Muscle of arm (tissue), 1 donor: ENCODE measurements at regions not wholly inside any gene's neighbourhood (a gene's known extent, or its start where the extent isn't known, plus 50 kb on each side); places are given as distances from the start of the nearest gene placed in this dataset.
"Not testable (repeated sequence)": the region's sequence is repeated elsewhere in the genome, so short reads cannot be mapped to it uniquely, and the experiment has no call there.

Experiments used
- DNase-seq: peaks from one replicate; pipeline ENCODE4 v3.0.0-alpha.2; 2013

DNA sequence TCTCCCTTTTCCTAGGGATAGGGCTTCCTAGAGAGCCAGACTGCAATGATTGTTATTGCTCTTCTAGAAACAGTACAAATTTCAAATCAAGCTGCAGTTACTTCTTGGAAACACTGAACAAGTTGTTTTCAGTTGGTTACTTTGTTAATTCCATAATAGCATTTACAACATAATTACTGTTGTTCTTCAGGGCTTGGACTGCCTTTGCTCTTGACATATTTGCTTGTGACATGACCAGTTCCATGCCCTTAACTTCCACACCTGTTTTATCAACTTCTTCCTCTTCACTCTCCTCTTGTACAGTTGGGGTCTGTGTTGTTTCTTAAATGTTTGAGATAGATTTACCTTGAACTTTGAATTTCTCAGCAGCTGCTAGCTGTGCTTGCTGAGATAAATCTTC is 104.4 kb downstream of the SEC23IP start:
- DNase-seq = no peak

DNA sequence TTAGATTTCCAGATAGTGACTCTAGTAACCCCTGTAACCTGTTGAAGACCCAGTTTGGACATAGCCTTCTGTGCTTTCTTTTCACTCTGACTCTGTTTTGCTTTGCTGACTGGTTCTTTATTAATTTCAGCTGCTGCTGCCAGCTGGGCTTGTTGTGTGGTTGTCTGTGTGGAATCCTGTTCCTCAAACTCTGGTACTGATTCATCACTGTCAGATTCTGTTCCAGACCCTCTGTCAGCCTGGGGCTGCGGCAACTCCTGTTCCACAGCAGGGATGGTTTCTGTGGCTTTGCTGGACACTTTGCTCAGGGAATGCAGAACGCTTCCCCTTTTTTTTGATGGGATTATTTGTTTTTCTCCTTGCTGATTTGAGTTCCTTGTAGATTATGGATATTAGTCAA is 104.9 kb downstream of the SEC23IP start:
- no peak for DNase-seq

DNA sequence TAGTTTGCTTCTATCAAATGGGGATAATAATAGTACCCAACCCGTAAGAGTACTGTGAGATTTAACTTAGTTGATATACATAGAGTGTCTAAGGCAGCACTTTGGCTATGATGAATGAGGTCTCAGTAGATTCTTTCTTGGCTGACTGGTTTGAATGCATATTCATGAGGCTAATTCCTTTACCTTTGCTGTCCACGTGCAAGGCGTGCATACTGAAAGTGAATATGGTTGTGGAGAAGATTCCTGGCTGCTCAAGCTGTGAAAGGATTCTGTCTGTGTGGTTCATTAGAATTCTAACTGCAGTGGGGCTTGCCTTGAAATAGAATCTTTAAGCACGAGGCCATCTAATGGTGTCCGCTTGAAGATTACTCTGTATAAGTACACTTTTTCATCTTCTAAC is 110.3 kb downstream of the SEC23IP start:
- DNase-seq = no peak

DNA sequence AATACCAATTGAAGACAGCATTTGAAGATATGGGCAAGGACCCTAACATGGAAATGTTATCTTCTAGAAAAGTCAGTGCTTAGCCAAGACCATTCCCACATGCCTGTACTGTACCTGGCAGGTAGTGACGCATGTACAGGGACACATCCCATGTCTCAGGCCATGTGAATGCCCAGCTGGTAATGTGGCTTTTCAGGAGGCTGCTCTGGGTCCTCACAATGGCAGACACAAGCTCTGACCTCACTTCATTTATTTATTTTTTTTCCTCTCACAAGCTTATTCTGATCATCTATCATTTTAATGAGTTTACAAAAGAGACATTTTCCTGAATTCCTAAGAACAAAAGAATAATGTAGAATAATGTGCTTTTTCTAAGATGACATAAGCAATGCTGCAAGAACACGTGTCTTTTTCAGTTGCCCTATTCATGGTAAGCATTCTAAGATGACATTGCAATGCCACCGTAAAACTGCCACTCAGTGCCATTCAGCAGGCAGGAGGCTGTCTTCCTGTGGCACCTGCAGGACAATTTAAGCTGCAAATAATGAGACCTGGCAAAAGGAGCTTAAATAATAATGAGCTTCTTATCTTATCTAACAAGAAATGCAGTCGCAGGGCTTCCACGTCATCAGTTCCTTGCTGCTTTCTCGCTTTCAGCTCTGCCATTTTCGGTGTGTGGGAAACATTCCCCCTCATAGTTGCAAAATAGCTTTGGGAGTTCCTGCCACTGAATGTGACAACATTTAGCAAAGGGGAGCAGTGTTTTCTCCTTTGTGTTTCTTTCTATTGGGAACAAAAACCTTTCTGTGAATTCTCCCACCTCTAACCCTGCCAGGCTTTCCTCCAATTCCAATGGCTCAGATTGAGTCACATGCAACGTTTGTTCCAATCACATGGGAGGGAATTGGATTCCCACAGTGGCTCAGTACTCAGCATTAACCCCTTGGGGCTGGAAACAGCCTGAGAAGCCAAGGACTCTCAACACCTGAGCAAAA is 113.0 kb downstream of the SEC23IP start:
- no peak for DNase-seq

DNA sequence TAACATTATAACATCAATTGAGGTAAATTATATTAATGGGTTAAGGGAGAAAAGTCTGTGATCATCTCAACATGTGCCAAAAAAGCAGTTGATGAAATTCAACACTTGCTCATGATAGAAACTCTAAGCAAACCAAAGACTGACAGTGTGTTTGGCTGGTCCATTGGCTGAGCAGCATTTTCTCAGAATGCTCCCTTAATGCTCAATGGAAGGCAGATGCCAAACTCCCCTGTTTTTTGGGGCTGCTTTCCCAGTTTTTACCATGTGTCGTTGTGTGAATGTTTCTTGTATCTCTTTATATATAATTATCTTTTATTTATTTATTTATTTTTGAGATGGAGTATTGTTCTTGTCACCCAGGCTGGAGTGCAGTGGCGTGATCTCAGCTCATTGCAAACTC is 114.7 kb downstream of the SEC23IP start:
- DNase-seq = no peak

DNA sequence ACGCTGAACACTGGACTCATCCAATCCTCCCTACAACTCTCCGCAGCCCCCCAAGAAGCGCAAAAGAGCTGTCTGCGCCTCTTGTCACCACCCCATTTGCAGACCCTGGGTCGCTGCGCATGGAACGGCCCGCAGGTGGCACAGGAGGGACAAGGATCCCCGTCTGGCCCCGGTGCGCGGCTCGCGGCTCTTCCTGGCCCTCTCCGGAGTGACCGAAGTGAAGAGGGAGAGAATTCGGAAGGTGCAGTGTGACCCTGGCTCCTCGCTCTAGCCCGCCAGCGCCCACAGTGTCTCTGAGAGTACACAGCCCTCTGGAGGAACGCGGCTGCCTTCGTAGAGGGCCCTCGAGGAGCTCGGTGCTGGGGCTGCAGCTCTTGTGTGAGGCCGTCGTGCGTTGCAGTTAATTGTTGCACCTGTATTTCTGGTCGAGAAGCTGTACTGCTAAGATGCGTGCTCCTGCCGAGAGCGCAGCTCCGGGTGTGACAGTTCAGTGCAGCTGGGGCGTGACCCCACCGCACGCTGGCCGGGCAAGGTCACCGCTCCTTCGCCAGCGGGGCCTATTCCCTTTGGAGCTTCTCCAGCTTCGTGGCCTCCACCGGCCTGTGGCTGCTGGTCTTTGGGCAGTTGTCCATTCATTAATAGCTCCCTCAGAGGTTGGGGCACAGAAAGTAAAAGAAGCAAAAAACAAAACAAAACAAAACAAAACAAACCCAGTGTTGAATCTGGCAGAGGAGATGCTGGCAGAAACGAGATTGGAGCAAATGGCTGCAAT is 119.0 kb downstream of the SEC23IP start:
- DNase-seq = no peak

DNA sequence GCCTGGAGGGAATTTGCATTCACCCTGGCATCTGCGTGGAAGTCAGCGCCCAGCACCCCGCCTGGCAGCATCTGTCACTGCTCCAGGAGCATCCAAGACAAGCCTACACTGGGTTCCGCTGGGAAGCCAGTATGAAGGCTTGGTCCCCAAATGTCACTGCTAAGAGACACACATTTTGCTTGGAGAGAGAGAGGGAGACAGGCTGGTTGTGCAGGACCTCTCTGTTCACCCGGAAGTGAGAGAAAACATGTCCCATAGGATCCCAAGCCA is 119.5 kb downstream of the SEC23IP start:
- no peak for DNase-seq

DNA sequence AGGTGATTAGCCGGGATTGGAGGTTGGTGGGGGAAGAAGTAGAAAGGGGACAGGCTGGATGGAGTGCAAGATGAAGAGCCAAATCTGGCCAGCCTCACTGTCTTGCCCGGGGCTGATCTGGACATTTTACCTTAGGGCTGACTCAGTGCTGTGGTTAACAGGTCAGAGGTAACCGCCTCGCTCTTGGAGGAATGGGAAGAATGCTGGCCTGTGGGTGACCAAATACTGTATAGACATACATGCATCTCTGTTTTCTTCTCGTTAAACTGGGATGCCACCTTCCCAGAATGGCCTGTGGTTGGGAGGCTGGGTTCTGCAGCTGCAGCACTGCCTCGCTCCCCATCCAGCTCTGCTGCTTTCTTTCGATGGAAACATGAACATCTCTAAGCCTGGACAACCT is 120.0 kb downstream of the SEC23IP start:
- no peak for DNase-seq

DNA sequence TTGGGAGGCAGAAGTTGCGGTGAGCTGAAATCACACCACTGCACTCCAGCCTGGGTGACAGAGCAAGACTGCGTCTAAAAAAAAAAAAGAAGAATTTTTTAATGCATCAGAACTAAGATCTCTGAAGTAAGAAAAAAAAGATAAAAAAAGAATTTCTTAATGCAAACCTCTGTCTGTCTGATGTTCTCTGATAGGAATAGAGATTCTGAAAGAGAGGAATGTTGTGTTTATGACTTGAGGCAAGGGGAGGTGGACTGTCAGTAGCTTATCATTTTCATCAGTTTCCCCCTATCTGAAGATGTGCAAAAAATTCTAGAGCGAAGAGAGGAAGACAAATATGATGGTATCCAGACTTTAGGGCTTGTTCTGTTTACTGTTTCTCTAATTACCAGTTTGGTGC is 121.5 kb downstream of the SEC23IP start:
- no peak for DNase-seq

DNA sequence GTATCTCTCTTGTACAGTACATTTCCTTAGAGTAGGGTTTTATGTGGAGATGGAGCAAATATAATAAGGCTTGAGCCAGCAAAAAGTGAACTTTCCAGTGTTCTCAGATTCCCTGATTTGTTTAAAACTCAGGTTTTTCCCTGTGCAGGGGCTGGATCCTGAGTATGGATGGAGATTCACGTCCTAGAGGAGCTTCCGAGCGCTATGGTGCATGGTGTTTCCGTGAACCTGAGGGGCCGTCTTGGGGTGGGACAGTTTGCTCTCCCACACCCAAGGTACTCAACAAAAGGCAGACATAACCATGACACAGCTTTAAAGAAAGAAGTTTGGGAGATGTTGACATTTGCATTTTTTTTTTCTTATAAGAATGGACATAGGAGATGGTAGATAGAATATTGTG is 122.5 kb downstream of the SEC23IP start:
- DNase-seq = no peak

DNA sequence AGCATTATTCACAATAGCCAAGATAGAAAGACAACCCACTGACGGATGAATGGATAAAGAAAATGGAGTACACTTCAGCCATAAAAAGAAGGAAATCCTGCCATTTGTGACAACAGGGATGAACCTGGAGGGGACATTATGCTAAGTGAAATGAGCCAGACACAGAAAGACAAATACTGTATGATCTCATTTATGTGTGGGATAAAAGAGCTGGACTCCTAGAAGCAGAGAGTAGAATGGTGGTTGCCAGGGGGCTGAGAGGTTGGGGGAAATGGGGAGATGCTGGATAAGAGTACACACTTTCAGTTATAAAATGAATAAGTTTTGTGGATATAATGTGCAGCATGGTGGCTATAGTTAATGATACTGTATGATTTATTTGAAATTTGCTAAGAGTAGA is 124.4 kb downstream of the SEC23IP start:
- DNase-seq = no peak

DNA sequence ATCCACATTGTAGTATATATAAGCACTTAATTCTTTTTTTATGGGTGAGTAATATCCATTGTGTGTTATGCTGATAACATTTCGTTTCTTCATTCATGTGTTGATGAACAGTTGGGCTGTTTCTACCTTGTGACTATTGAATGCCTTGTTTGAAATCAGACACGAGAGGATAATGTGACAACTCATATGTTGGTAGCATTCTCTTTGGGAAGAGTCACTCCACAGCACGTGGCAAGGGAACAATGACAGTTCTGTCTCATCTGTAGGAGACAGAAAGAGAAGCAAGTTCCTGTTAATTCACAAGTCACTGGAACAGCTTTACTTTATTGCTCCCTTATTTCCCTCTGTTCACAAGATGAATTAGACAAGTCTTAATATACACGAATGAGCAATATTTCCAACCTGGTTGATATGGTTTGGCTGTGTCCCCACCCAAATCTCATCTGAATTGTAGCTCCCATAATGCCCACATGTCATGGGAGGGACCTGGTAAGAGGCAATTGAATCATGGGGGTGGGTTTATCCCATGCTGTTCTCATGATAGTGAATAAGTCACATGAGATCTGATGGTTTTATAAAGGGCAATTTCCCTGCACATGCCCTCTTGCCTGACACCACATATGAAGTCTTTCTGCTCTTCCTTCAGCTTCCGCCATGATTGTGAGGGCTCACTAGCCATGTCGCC is 125.3 kb downstream of the SEC23IP start:
- DNase-seq = no peak

DNA sequence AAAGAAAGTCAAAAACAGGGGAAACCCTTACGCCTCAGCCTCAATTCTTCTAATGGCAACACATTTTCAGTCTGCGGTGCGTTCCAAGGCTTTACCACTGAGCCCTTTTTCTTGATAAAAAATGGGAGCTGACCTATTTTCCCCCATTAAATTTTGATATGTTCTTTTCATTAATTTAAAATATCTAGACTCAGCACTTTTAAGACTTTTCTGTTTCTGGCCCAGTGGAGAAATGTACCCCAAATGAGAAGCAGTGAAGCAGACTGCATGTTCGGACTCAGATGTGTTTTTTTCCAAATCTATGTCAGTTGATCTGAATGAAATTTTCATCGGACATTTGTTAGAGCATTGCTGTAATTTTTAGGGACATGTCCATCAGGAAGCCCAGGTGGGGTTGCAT is 126.2 kb downstream of the SEC23IP start:
- DNase-seq = no peak

DNA sequence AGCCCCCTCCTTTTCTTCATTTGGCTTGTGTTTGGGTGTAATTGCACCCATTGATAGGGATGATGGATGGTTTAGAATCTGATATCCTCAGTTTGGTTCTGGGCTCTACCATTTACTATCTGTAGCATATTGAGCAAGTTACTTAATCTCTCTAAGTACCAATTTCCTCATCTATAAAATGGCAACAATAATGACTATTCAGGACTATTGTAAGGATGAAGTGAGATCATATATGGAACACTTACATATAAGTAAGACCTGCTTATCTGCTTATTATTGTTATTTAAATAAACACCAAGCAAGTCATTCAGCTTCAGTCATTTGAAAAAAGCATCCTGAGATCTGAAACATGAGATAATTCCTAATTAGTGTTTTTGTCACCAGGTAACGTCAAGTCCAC is 127.0 kb downstream of the SEC23IP start:
- no peak for DNase-seq

DNA sequence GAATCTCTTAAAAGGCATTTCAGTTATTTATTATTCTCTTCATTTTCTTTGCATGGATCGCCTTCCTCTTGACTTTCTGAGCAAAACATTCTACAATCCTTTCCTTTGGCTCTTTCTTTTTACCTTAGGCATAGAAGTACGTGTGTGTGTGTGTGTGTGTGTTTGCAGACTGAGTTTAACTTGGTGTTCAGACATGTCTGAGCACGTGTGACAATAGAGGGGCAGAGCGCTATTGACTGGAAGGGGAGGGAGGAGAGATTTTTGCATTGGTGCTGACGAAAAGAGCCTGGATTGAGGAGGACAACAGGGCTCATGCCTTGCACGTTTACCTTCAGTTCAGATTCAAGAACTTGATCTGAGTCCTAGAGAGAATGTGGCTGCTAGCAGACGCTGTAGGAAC is 129.8 kb downstream of the SEC23IP start:
- no peak for DNase-seq

DNA sequence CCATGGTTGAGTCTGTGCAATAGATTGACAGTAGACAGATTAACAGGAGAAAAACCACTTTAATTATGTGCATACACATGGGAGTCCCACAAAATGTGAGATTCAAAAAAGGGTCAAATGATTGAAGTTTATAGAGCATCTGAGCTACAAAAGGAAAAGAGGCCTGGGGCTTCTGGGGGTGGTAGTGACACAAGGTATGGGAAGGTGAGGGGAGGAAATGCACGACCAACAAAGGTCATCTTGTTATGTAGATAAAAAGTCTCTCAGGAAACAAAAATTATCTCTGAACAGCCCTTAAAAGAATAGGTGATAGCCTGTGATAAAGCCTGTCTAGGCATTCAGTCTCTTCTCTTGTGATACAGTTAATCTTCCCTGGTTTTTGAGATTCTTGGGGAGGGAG is 141.7 kb downstream of the SEC23IP start:
- no peak for DNase-seq

DNA sequence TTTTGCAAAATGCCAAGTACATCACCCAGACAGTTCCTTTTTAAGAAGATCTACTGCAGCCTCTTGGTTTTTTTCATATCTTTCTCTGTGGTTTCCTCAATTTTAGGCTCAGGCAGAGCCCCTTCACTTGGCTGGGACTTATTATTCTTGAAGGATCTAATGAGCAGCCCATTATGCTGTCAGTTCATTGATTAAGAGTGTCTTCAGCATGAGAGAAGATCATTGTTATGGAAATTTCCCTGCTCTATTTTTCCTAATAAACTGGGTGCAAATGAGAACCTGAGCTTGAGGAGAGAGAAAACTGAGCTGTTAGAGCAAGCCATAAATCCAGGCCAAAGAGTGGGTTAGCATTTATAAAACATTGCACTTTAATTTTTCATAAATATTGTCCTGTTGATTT is 146.5 kb downstream of the SEC23IP start:
- DNase-seq = no peak

DNA sequence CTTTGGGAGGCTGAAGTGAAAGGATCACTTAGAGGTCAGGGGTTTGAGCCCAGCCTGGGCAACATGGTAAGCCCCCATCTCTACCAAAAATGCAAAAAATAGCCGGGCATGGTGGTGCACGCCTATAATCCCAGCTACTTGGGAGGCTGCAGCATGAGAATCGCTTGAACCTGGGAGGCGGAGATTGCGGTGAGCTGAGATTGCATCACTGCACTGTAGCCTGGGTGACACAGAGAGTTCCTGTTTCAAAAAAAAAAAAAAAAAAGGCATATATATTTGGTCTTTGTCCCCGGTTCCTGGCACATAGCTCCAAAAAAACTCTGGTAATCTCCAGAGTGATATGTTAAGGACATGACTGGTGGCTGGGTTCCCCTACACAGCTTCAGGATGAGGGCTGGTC is 147.3 kb downstream of the SEC23IP start:
- DNase-seq = no peak

DNA sequence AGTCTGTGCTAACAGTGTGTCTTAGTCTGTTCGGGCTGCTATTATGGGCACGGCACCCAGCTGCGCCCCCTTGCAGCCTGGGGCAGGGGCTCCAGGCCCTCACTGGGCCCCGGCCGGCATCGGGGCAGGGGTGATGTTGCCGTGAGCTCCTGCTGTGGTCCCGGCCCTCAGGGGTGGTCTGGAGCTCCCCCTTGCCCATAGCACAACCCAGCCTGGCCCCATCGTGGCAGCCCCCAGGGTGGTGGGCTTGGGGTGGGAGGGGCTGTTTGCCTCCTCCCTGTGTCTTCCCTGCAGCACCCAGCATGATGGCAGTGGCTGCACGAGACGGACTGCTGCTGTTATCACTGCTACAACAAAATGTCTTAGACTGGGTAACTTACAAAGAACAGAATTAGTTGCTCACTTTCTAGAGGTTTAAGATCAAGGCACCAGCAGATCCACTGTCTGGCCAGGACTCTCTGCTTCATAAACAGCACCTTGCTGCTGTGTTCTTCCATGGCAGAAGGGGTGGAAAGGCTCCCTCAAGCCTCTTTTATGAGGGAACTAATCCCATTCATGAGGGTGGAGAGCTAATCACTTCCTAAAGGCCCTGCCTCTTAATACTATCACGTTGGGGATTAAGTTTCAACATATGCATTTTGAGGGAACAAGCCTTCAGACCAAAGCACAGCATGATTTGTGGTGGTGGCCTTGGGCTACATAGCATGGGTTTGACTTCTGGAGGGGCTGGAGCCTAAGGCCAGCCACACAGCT is 149.5 kb downstream of the SEC23IP start:
- DNase-seq = no peak

DNA sequence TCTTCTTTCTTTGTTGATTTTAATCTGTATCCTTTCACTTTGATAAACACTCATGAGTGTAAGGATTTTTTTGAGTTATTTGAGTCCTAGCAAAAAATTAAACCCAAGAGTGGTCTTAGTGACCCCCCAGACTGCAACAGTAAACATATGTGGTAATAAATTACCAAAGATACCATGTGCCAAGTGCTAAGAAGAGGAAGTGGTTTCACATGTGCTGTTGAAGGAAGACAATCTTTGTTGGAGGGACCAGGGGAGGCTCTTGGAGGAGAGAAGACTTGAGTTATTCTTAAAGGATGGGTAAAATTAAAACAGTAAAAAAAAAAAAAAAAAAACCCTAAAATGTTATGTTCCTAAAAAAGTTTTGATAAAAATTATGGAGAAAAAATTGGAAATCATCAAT is 150.2 kb downstream of the SEC23IP start:
- DNase-seq = no peak

DNA sequence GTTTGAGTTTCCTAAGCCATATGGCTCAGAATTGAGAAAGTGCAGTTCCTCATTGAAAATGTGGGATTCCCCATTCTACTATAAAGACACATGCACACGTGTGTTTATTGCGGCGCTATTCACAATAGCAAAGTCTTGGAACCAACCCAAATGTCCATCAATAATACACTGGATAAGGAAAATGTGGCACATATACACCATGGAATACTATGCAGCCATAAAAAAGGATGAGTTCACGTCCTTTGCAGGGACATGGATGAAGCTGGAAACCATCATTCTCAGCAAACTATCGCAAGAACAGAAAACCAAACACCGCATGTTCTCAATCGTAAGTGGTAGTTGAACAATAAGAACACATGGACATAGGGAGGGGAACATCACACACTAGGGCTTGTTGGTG is 154.8 kb downstream of the SEC23IP start:
- not testable (repeated sequence) for DNase-seq

DNA sequence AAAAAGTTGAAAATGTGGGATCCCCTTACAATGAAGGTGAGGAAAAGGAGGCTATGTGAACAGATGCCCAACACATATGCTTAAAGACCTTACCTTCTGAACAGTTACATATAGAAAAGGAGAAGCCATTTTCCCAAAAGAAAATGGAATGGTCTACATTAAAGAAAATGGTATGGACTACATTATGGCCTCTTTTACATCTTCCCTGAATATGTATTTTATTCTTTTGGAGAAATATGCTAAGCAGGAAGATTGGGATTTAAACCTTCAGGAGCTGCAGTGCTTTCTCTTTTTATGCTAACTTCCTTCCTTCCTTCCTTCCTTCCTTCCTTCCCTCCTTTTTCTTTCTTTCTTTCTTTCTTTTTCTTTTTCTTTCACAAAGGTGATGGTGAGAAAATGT is 155.4 kb downstream of the SEC23IP start:
- no peak for DNase-seq
